ENCODE measurements at regions not wholly inside any gene's neighbourhood (a gene's known extent, or its start where the extent isn't known, plus 50 kb on each side); places are given as distances from the start of the nearest gene placed in this dataset. TPM values are rescaled to one million over a fixed set of nuclear protein-coding genes. Genes with fewer than 3 reads are reported as not detected.

DNA sequence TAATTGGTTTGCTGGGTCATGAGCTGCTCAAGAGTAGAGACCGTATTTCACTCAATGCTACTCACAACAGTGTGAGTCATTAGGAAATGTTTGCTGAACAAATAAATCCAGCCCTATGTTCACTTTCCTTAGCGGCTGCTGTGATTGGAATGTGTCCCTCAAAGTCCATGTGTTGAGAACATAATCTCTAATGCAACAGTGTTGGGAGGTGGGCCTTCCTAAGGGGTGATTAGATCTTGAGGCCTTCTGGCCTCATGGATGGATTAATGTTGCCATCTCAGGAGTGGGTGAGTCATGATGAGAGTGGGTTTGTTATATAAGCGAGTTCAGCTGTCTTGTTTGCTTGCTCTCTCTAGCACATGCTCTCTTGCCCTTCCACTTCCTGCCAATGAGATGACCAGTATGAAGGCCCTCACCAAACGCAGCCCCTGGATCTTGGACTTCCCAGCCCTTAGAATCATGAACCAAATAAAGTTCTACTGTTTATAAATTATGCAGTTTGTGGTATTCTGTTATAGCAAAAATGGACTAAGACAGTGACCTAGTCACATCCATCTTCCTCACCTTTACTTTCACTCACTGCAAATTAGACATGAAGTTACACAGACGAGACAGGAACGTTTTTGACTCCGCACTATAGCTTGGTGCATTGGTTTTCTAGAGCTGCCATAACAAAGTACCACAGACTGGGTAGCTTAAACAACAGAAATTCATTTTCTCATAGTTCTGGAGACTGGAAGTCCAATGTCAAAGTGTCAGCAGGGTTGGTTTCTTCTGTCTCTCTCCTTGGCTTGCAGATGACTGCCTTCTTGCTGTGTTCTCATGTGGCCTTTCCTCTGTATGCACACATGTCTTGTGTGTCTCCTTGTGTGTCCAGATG lies 50.9 kb upstream of the FAM169A start:
- no peaks in the 10 kb centered on the region for H3K9me3 ChIP-seq (replicated peaks in 1 of 2; ENCODE audit: control insufficient read depth in 1 of 2, insufficient read depth in 1 of 2, low read length in 2 of 2)
- TF ChIP-seq, protein P1, sequence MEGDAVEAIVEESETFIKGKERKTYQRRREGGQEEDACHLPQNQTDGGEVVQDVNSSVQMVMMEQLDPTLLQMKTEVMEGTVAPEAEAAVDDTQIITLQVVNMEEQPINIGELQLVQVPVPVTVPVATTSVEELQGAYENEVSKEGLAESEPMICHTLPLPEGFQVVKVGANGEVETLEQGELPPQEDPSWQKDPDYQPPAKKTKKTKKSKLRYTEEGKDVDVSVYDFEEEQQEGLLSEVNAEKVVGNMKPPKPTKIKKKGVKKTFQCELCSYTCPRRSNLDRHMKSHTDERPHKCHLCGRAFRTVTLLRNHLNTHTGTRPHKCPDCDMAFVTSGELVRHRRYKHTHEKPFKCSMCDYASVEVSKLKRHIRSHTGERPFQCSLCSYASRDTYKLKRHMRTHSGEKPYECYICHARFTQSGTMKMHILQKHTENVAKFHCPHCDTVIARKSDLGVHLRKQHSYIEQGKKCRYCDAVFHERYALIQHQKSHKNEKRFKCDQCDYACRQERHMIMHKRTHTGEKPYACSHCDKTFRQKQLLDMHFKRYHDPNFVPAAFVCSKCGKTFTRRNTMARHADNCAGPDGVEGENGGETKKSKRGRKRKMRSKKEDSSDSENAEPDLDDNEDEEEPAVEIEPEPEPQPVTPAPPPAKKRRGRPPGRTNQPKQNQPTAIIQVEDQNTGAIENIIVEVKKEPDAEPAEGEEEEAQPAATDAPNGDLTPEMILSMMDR (IDR thresholded peaks at IDR 0.05) = no peak
- no peak overlapping the region for H3K27ac Mint-ChIP-seq
- H3K4me3 ChIP-seq (replicated peaks in 1 of 3; ENCODE audit: low read depth in 2 of 3, low read length in 3 of 3) = no peak overlapping the region
- no peaks in the 10 kb centered on the region for H3K27me3 ChIP-seq (ENCODE audit: control insufficient read depth in 2 of 2, insufficient read depth in 2 of 2, low read length in 2 of 2)
- intact Hi-C loops (cut with micrococcal nuclease) = loop anchor here in 1 of 2 donors (10.0 kb wide), 2 partner anchors 242 to 1012 kb away; no protein-coding TSS in a partner anchor
- no peaks in the 10 kb centered on the region for H3K4me1 Mint-ChIP-seq
- no peaks in the 10 kb centered on the region for H3K4me1 ChIP-seq (ENCODE audit: control insufficient read depth in 1 of 2, insufficient read depth in 2 of 2, low read length in 2 of 2)
- no peak overlapping the region for H3K27ac ChIP-seq (ENCODE audit: low read depth in 1 of 2, low read length in 2 of 2)
- peaks cover 0 to 7% (median 4%) of the 10 kb centered on the region in 3 donors for H3K27me3 Mint-ChIP-seq (ENCODE audit: low read depth in 3 of 3)
- no peak for DNase-seq
- H4K20me1 ChIP-seq (ENCODE audit: insufficient read depth, low read length) = no peaks in the 10 kb centered on the region
- no peaks in the 10 kb centered on the region for H3K36me3 ChIP-seq (replicated peaks in 1 of 2; ENCODE audit: control insufficient read depth in 1 of 2, insufficient read depth in 2 of 2, low read length in 2 of 2)
- 90% methylated on average over 3 of the region's 7 CpGs for WGBS (ENCODE audit: insufficient coverage)
- H3K9me3 Mint-ChIP-seq = peaks cover 0 to 2% (median 0%) of the 10 kb centered on the region in 7 donors
- no peak overlapping the region for H3K9ac ChIP-seq (ENCODE audit: insufficient read depth, low read length, poor library complexity, severe bottlenecking)
- no peaks in the 10 kb centered on the region for H3K79me2 ChIP-seq (ENCODE audit: insufficient read depth, low read length)
- H3K4me2 ChIP-seq (replicated peaks; ENCODE audit: extremely low read depth, low read length, poor library complexity, severe bottlenecking) = no peak overlapping the region
- no peak overlapping the region for H2AFZ ChIP-seq (ENCODE audit: insufficient read depth, low read depth, low read length, poor library complexity, severe bottlenecking)
- H3K4me3 Mint-ChIP-seq = no peak overlapping the region
- H3K36me3 Mint-ChIP-seq = no peaks in the 10 kb centered on the region

Small RNA genes in the stretch of these regions (small RNA-seq; reads per million reads assigned to genes)
- not detected for gene AC116337.2 (ENCODE audit: insufficient read length, low read depth)
